ENCODE measurements at regions not wholly inside any gene's neighbourhood (a gene's known extent, or its start where the extent isn't known, plus 50 kb on each side); places are given as distances from the start of the nearest gene placed in this dataset.

GRCh38 chr13:79654520-79654919 is 173.6 kb downstream of the NDFIP2 start:
- Histone ChIP-seq H3K9me3 (ENCODE audit: insufficient read depth, low read length) (no peaks in the 10 kb centered on the region), H3K27me3 (ENCODE audit: low read length) (peaks cover 3% of the 10 kb centered on the region; the same call in 1 of the 2 replicates), H4K20me1 (ENCODE audit: low read depth, low read length) (no peaks in the 10 kb centered on the region), H3K36me3 (ENCODE audit: low read length) (no peaks in the 10 kb centered on the region), H2AFZ (ENCODE audit: low read depth, low read length, severe bottlenecking) (no peak overlapping the region), H3K27ac (ENCODE audit: low read depth, low read length) (no peak overlapping the region), H3K4me3 (ENCODE audit: insufficient read depth, low read length, poor library complexity, severe bottlenecking) (no peak overlapping the region), H3F3A (ENCODE audit: insufficient read depth) (no peaks in the 10 kb centered on the region), H3K9me2 (replicated peaks; ENCODE audit: insufficient read depth, low read length) (no peaks in the 10 kb centered on the region), H3K9ac (ENCODE audit: low read length) (no peak overlapping the region), H3K4me2 (ENCODE audit: low read depth, low read length, poor library complexity, severe bottlenecking) (no peak overlapping the region), H3K79me2 (ENCODE audit: insufficient read depth, low read length) (no peaks in the 10 kb centered on the region)
- no peak for TF ChIP-seq CTCF (IDR thresholded peaks at IDR 0.05; ENCODE audit: insufficient read depth, low read length, poor library complexity, severe bottlenecking)
- no peak for TF ChIP-seq EZH2phosphoT487 (conservative IDR thresholded peaks at IDR 0.05; ENCODE audit: low read length)

GRCh38 chr13:79650688-79651087 is 169.7 kb downstream of the NDFIP2 start:
- TF ChIP-seq EZH2phosphoT487 (conservative IDR thresholded peaks at IDR 0.05; ENCODE audit: low read length) = no peak
- no peak overlapping the region for H3K4me2 ChIP-seq (ENCODE audit: low read depth, low read length, poor library complexity, severe bottlenecking)

GRCh38 chr13:79648191-79648590 is 167.2 kb downstream of the NDFIP2 start:
- H3F3A ChIP-seq (ENCODE audit: insufficient read depth) = no peaks in the 10 kb centered on the region
- H3K9me2 ChIP-seq (replicated peaks; ENCODE audit: insufficient read depth, low read length) = no peaks in the 10 kb centered on the region
- H4K20me1 ChIP-seq (ENCODE audit: low read depth, low read length) = no peaks in the 10 kb centered on the region
- H3K9me3 ChIP-seq (ENCODE audit: insufficient read depth, low read length) = no peaks in the 10 kb centered on the region
- no peak overlapping the region for H3K4me3 ChIP-seq (ENCODE audit: insufficient read depth, low read length, poor library complexity, severe bottlenecking)
- TF ChIP-seq CTCF (IDR thresholded peaks at IDR 0.05; ENCODE audit: insufficient read depth, low read length, poor library complexity, severe bottlenecking) = no peak
- no peak for TF ChIP-seq EZH2phosphoT487 (conservative IDR thresholded peaks at IDR 0.05; ENCODE audit: low read length)
- H2AFZ ChIP-seq (ENCODE audit: low read depth, low read length, severe bottlenecking) = no peak overlapping the region
- no peak overlapping the region for H3K9ac ChIP-seq (ENCODE audit: low read length)
- H3K4me2 ChIP-seq (ENCODE audit: low read depth, low read length, poor library complexity, severe bottlenecking) = no peak overlapping the region
- no peaks in the 10 kb centered on the region for H3K36me3 ChIP-seq (ENCODE audit: low read length)
- no peaks in the 10 kb centered on the region for H3K27me3 ChIP-seq (ENCODE audit: low read length)
- H3K79me2 ChIP-seq (ENCODE audit: insufficient read depth, low read length) = no peaks in the 10 kb centered on the region
- no peak overlapping the region for H3K27ac ChIP-seq (ENCODE audit: low read depth, low read length)

More at GRCh38 chr13:79650688-79651087, 169.7 kb downstream of the NDFIP2 start:
- no peaks in the 10 kb centered on the region for H4K20me1 ChIP-seq (ENCODE audit: low read depth, low read length)
- no peak overlapping the region for H3K27ac ChIP-seq (ENCODE audit: low read depth, low read length)
- no peaks in the 10 kb centered on the region for H3K9me2 ChIP-seq (replicated peaks; ENCODE audit: insufficient read depth, low read length)
- no peak overlapping the region for H3K4me3 ChIP-seq (ENCODE audit: insufficient read depth, low read length, poor library complexity, severe bottlenecking)
- H3K27me3 ChIP-seq (ENCODE audit: low read length) = no peaks in the 10 kb centered on the region
- no peaks in the 10 kb centered on the region for H3F3A ChIP-seq (ENCODE audit: insufficient read depth)
- H3K36me3 ChIP-seq (ENCODE audit: low read length) = no peaks in the 10 kb centered on the region
- H3K9me3 ChIP-seq (ENCODE audit: insufficient read depth, low read length) = no peaks in the 10 kb centered on the region
- no peak overlapping the region for H3K9ac ChIP-seq (ENCODE audit: low read length)
- H3K79me2 ChIP-seq (ENCODE audit: insufficient read depth, low read length) = no peaks in the 10 kb centered on the region
- no peak overlapping the region for H2AFZ ChIP-seq (ENCODE audit: low read depth, low read length, severe bottlenecking)

- Histone ChIP-seq H3K36me3 (ENCODE audit: low read length) (no peaks in the 10 kb centered on the region), H3F3A (ENCODE audit: insufficient read depth) (no peaks in the 10 kb centered on the region), H4K20me1 (ENCODE audit: low read depth, low read length) (no peaks in the 10 kb centered on the region), H3K4me3 (ENCODE audit: insufficient read depth, low read length, poor library complexity, severe bottlenecking) (no peak overlapping the region), H3K79me2 (ENCODE audit: insufficient read depth, low read length) (no peaks in the 10 kb centered on the region), H3K4me2 (ENCODE audit: low read depth, low read length, poor library complexity, severe bottlenecking) (no peak overlapping the region), H2AFZ (ENCODE audit: low read depth, low read length, severe bottlenecking) (no peak overlapping the region), H3K9ac (ENCODE audit: low read length) (no peak overlapping the region), H3K27ac (ENCODE audit: low read depth, low read length) (no peak overlapping the region), H3K9me3 (ENCODE audit: insufficient read depth, low read length) (no peaks in the 10 kb centered on the region), H3K27me3 (ENCODE audit: low read length) (no peaks in the 10 kb centered on the region), H3K9me2 (replicated peaks; ENCODE audit: insufficient read depth, low read length) (no peaks in the 10 kb centered on the region)
- TF ChIP-seq EZH2phosphoT487 (conservative IDR thresholded peaks at IDR 0.05; ENCODE audit: low read length) (no peak), CTCF (IDR thresholded peaks at IDR 0.05; ENCODE audit: insufficient read depth, low read length, poor library complexity, severe bottlenecking) (no peak)
Observed at GRCh38 chr13:79647533-79647932, 166.6 kb downstream of the NDFIP2 start.

Data from SU-DHL-6 (cell line).